NB4 (cell line): ENCODE measurements at regions not wholly inside any gene's neighbourhood (a gene's known extent, or its start where the extent isn't known, plus 50 kb on each side); places are given as distances from the start of the nearest gene placed in this dataset.

Source experiments
- CTCF ChIP-seq: IDR thresholded peaks from one replicate; pipeline ENCODE4 v1.5.1; 2012; ENCODE audit warnings: low read depth, low read length
- MYC ChIP-seq: IDR thresholded peaks from 2 replicates; pipeline ENCODE4 v1.6.1; 2011; ENCODE audit warnings: low read depth, low read length

DNA sequence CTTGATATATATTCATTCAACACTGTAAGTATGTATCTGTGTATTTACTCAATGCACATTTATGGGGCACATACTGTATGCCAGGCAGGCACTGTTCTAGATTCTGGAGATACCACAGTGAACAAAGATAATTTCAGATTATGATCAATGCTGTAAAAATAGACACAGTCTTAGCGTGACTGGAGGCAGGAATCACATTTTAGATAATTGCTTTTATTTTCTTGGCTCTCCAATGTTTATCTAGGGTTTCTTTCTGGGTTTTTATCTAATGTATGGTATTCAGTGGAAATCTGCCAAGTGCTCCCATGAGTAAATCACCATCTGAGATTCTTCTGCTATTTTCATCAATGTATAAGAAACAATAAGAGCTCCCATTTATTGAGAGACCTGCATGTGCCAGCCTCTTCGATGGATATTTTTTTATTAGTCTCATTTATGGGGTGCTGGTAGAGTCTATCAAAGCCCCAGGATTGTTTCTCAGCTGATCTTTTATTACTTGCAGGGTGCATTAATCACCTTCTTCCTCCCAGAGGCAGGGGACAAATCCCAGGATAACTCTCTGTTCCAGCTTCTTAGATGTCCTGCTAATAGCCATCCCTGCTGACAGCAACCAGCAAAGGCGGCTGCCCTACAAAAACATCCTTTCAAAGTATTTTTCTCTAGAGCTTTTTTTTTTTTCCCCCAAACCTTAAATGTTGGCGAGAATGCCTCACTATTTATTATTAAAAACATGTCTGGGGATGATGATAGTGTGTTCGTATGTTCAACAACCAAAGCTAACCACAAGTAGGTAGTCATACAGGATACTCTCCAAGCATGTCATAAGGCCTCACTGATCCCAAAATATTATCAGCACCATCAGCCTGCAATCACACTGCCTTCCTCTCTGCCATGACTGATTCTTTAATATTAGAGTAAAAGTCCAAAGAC lies 331.0 kb upstream of the RASGRP1 start:
- TF ChIP-seq MYC (no peak), CTCF (no peak)
